Neutrophil (primary cell): ENCODE measurements at regions not wholly inside any gene's neighbourhood (a gene's known extent, or its start where the extent isn't known, plus 50 kb on each side); places are given as distances from the start of the nearest gene placed in this dataset.
A peak's percentile ranks its signal among the peaks of the same experiment; 100 is the strongest.

Source experiments
- H3K27ac ChIP-seq: fragments of 200-600 bp; sonication (generic); 2 replicates; pipeline ENCODE4 v1.5.1; 2016; ENCODE audit warnings: mild to moderate bottlenecking, moderate library complexity
- H3K27me3 ChIP-seq: fragments of 200-600 bp; sonication (generic); 2 replicates; pipeline ENCODE4 v1.6.0; 2016; ENCODE audit warnings: mild to moderate bottlenecking
- H3K36me3 ChIP-seq: fragments of 200-600 bp; sonication (generic); 2 replicates; pipeline ENCODE4 v1.5.1; 2017
- H3K4me1 ChIP-seq, 2 experiments: fragments of 200-600 bp in 1 of 2; sonication (generic) in 1 of 2; 1 replicate in 1 of 2; 2 replicates in 1 of 2; pipeline versions ENCODE4 v1.5.1 to v1.6.1; 2013 to 2016; ENCODE audit warnings: low read depth in 1 of 2, low read length in 1 of 2, mild to moderate bottlenecking in 1 of 2, moderate library complexity in 1 of 2; ENCODE audit not compliant: control insufficient read depth in 1 of 2, insufficient read depth in 1 of 2
- H3K4me3 ChIP-seq, 2 experiments: fragments of 200-600 bp in 1 of 2; sonication (generic) in 1 of 2; 1 replicate in 1 of 2; 2 replicates in 1 of 2; pipeline ENCODE4 v1.5.1; 2013 to 2016; ENCODE audit warnings: low read depth in 1 of 2, low read length in 1 of 2, mild to moderate bottlenecking in 1 of 2, moderate library complexity in 1 of 2
- H3K9me3 ChIP-seq: fragments of 200-600 bp; sonication (generic); 2 replicates; pipeline ENCODE4 v1.5.1; 2016
- CTCF ChIP-seq: fragments of 200-600 bp; sonication (generic); IDR thresholded peaks from 2 replicates; pipeline ENCODE4 v1.5.1; 2016; ENCODE audit warnings: antibody characterized with exemption

GRCh38 chr5:173774271-173774761 is 113.8 kb upstream of the CPEB4 start:
- Histone ChIP-seq H3K27me3 (no peaks in the 10 kb centered on the region), H3K4me3 (no peak overlapping the region), H3K9me3 (no peaks in the 10 kb centered on the region), H3K4me1 (peaks cover 83 to 100% of the 10 kb centered on the region in 2 experiments), H3K27ac (peak overlapping the region; percentile 98), H3K36me3 (no peaks in the 10 kb centered on the region)
- no peak for TF ChIP-seq CTCF

DNA sequence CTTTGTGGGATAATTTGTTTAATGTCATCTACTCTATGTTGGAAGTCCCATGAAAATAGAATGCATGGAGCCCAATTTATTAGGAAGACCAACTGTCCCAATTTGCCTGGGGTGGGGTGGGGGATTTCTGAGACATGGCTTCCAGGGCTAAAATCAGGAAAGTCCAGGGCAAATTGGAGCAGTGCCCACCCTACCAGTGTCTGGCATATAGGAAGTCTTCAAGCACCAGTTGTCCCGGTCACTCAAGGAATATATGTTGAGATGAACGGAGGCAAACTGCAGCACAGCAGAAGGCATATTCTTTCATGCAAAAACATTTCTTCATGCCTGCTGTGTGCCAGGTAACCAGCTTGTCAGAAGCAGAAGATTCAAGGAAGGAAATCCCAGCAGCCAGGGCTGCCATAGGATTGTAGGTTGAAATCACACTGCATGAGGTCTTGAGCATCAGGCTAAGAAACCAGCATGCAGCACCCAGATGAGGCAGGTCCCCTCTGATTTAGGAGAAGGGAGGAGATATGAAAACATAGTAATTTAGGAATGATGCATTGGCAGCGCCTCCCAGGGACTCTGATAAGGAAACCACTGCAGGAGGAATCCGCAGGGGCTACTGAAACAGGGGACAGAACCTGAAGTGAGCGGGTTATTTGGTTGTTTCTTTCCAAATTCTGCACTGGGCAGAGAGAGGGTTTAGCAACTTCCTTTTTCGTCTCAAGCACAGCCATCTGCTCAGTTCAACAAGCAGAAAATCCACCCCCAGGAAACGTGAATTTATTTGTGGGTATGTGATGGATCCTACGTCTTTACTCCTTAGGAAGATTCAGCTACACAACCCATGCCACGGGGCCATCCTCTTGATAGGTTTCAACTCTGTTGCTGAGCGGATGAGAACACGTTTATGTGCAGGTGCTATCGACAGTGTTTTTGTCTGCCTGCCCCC is 112.6 kb upstream of the CPEB4 start:
- Histone ChIP-seq H3K27me3 (no peaks in the 10 kb centered on the region), H3K4me1 (peaks cover 89 to 100% of the 10 kb centered on the region in 2 experiments), H3K4me3 (peak overlapping the region; percentile 21 to 35), H3K9me3 (no peaks in the 10 kb centered on the region), H3K36me3 (no peaks in the 10 kb centered on the region), H3K27ac (peak overlapping the region; percentile 98)
- no peak for TF ChIP-seq CTCF

GRCh38 chr5:173777149-173777548 is 111.0 kb upstream of the CPEB4 start:
- H3K4me1 ChIP-seq = peaks cover 89 to 100% of the 10 kb centered on the region in 2 experiments
- H3K27ac ChIP-seq = peak overlapping the region; percentile 98
- TF ChIP-seq CTCF = no peak
- H3K9me3 ChIP-seq = no peaks in the 10 kb centered on the region
- H3K4me3 ChIP-seq = peak overlapping the region in 1 of 2 experiments; percentile 51
- H3K36me3 ChIP-seq = no peaks in the 10 kb centered on the region
- no peaks in the 10 kb centered on the region for H3K27me3 ChIP-seq

GRCh38 chr5:173777674-173778073 is 110.5 kb upstream of the CPEB4 start:
- H3K27ac ChIP-seq = peak overlapping the region; percentile 98
- peak overlapping the region; percentile 41 to 51 for H3K4me3 ChIP-seq
- H3K36me3 ChIP-seq = no peaks in the 10 kb centered on the region
- H3K4me1 ChIP-seq = peaks cover 89 to 100% of the 10 kb centered on the region in 2 experiments
- H3K9me3 ChIP-seq = no peaks in the 10 kb centered on the region
- H3K27me3 ChIP-seq = no peaks in the 10 kb centered on the region
- TF ChIP-seq CTCF = no peak

- Histone ChIP-seq H3K4me1 (peaks cover 93 to 100% of the 10 kb centered on the region in 2 experiments), H3K9me3 (no peaks in the 10 kb centered on the region), H3K27me3 (no peaks in the 10 kb centered on the region), H3K4me3 (peak overlapping the region; percentile 41 to 51), H3K27ac (peak overlapping the region; percentile 98), H3K36me3 (no peaks in the 10 kb centered on the region)
- no peak for TF ChIP-seq CTCF
These were observed 109.9 kb upstream of the CPEB4 start for GRCh38 chr5:173778152-173778782.
